IPS-18c (cell line): ENCODE measurements at regions not wholly inside any gene's neighbourhood (a gene's known extent, or its start where the extent isn't known, plus 50 kb on each side); places are given as distances from the start of the nearest gene placed in this dataset.

Experiments
- H3K4me3 ChIP-seq: 2 replicates; pipeline ENCODE4 v1.7.0; 2013; ENCODE audit warnings: low read depth, mild to moderate bottlenecking, low read length, moderate library complexity; ENCODE audit not compliant: insufficient read depth
- H3K9me3 ChIP-seq: one replicate; pipeline ENCODE4 v1.6.1; 2013; ENCODE audit warnings: mild to moderate bottlenecking, low read length, moderate library complexity; ENCODE audit not compliant: control insufficient read depth, insufficient read depth

GRCh38 chr13:50404769-50405168 lies 389.5 kb downstream of the KCNRG start:
- Histone ChIP-seq H3K9me3 (no peaks in the 10 kb centered on the region), H3K4me3 (no peak overlapping the region)

GRCh38 chr13:50406831-50407230 lies 391.6 kb downstream of the KCNRG start:
- H3K9me3 ChIP-seq: no peaks in the 10 kb centered on the region
- H3K4me3 ChIP-seq: no peak overlapping the region

- H3K9me3 ChIP-seq: no peaks in the 10 kb centered on the region
- H3K4me3 ChIP-seq: no peak overlapping the region
Observed at GRCh38 chr13:50408068-50408467, 392.8 kb downstream of the KCNRG start.

GRCh38 chr13:50409220-50409619 lies 394.0 kb downstream of the KCNRG start:
- Histone ChIP-seq H3K9me3 (no peaks in the 10 kb centered on the region), H3K4me3 (no peak overlapping the region)

GRCh38 chr13:50410921-50411746 lies 395.9 kb downstream of the KCNRG start:
- H3K9me3 ChIP-seq: no peaks in the 10 kb centered on the region
- H3K4me3 ChIP-seq: no peak overlapping the region

- Histone ChIP-seq H3K9me3 (no peaks in the 10 kb centered on the region), H3K4me3 (no peak overlapping the region)
Observed at GRCh38 chr13:50412046-50412617, 396.9 kb downstream of the KCNRG start.

- H3K9me3 ChIP-seq: no peaks in the 10 kb centered on the region
- no peak overlapping the region for H3K4me3 ChIP-seq
Observed at GRCh38 chr13:50414640-50415039, 399.4 kb downstream of the KCNRG start.

- Histone ChIP-seq H3K9me3 (no peaks in the 10 kb centered on the region), H3K4me3 (no peak overlapping the region)
Observed at GRCh38 chr13:50415428-50415827, 400.2 kb downstream of the KCNRG start.

GRCh38 chr13:50417597-50417996 lies 402.4 kb downstream of the KCNRG start:
- Histone ChIP-seq H3K4me3 (no peak overlapping the region), H3K9me3 (no peaks in the 10 kb centered on the region)

GRCh38 chr13:50419331-50419865 lies 404.2 kb downstream of the KCNRG start:
- H3K4me3 ChIP-seq: no peak overlapping the region
- H3K9me3 ChIP-seq: no peaks in the 10 kb centered on the region

GRCh38 chr13:50419896-50420295 lies 404.7 kb downstream of the KCNRG start:
- Histone ChIP-seq H3K4me3 (no peak overlapping the region), H3K9me3 (no peaks in the 10 kb centered on the region)

- no peak overlapping the region for H3K4me3 ChIP-seq
- H3K9me3 ChIP-seq: no peaks in the 10 kb centered on the region
Observed at GRCh38 chr13:50420718-50421472, 405.7 kb downstream of the KCNRG start.

GRCh38 chr13:50421473-50422130 lies 406.4 kb downstream of the KCNRG start:
- no peak overlapping the region for H3K4me3 ChIP-seq

GRCh38 chr13:50422181-50423148 lies 407.2 kb downstream of the KCNRG start:
- H3K9me3 ChIP-seq: no peaks in the 10 kb centered on the region
- no peak overlapping the region for H3K4me3 ChIP-seq

More at GRCh38 chr13:50421473-50422130, 406.4 kb downstream of the KCNRG start:
- no peaks in the 10 kb centered on the region for H3K9me3 ChIP-seq

GRCh38 chr13:50424993-50425392 lies 409.7 kb downstream of the KCNRG start:
- Histone ChIP-seq H3K9me3 (no peaks in the 10 kb centered on the region), H3K4me3 (no peak overlapping the region)

- no peaks in the 10 kb centered on the region for H3K9me3 ChIP-seq
- H3K4me3 ChIP-seq: no peak overlapping the region
Observed at GRCh38 chr13:50425772-50426171, 410.5 kb downstream of the KCNRG start.
